ENCODE measurements at regions not wholly inside any gene's neighbourhood (a gene's known extent, or its start where the extent isn't known, plus 50 kb on each side); places are given as distances from the start of the nearest gene placed in this dataset.

- Mint-ChIP-seq H3K9me3 (ENCODE audit: unreplicated experiment) (no peaks in the 10 kb centered on the region), H3K4me3 (ENCODE audit: unreplicated experiment) (no peak overlapping the region), H3K27ac (ENCODE audit: unreplicated experiment) (no peak overlapping the region), H3K27me3 (ENCODE audit: insufficient read depth, unreplicated experiment) (no peaks in the 10 kb centered on the region), H3K4me1 (ENCODE audit: low read depth, unreplicated experiment) (no peaks in the 10 kb centered on the region), H3K36me3 (ENCODE audit: insufficient read depth, unreplicated experiment) (no peaks in the 10 kb centered on the region)
- Histone ChIP-seq H3K27me3 (replicated peaks; ENCODE audit: control insufficient read depth, insufficient read depth, low read length) (no peaks in the 10 kb centered on the region), H3K4me1 (no peaks in the 10 kb centered on the region), H3K9me3 (no peaks in the 10 kb centered on the region), H3K4me3 (ENCODE audit: low read depth, low read length) (no peak overlapping the region), H3K36me3 (ENCODE audit: control insufficient read depth, insufficient read depth, low read length) (no peaks in the 10 kb centered on the region)
- ChIA-PET POLR2A (no interaction called here), CTCF (no interaction called here)
- intact Hi-C loops (cut with micrococcal nuclease; ENCODE audit: unreplicated experiment): no loop called here
- TF ChIP-seq CTCF (IDR thresholded peaks at IDR 0.05; ENCODE audit: insufficient read depth in 1 of 2, low read depth in 1 of 2, low read length in 1 of 2, severe bottlenecking in 1 of 2, unreplicated experiment in 1 of 2): no peak
- DNase-seq: no peak
- BruUV-seq (replicated peaks): no TSS peak
These were observed 274.9 kb upstream of the CADM1 start for GRCh38 chr11:115778928-115779650.

GRCh38 chr11:115776916-115777315, 272.7 kb upstream of the CADM1 start:
- no peaks in the 10 kb centered on the region for H3K9me3 Mint-ChIP-seq (ENCODE audit: unreplicated experiment)
- POLR2A ChIA-PET: no interaction called here
- no peak for DNase-seq
- no peak overlapping the region for H3K27ac Mint-ChIP-seq (ENCODE audit: unreplicated experiment)
- H3K27me3 ChIP-seq (replicated peaks; ENCODE audit: control insufficient read depth, insufficient read depth, low read length): no peaks in the 10 kb centered on the region
- no peaks in the 10 kb centered on the region for H3K4me1 Mint-ChIP-seq (ENCODE audit: low read depth, unreplicated experiment)
- H3K36me3 Mint-ChIP-seq (ENCODE audit: insufficient read depth, unreplicated experiment): no peaks in the 10 kb centered on the region
- no peaks in the 10 kb centered on the region for H3K9me3 ChIP-seq
- no peaks in the 10 kb centered on the region for H3K36me3 ChIP-seq (ENCODE audit: control insufficient read depth, insufficient read depth, low read length)
- intact Hi-C loops (cut with micrococcal nuclease; ENCODE audit: unreplicated experiment): no loop called here
- H3K27me3 Mint-ChIP-seq (ENCODE audit: insufficient read depth, unreplicated experiment): no peaks in the 10 kb centered on the region
- no peak overlapping the region for H3K4me3 ChIP-seq (ENCODE audit: low read depth, low read length)
- H3K4me3 Mint-ChIP-seq (ENCODE audit: unreplicated experiment): no peak overlapping the region
- TF ChIP-seq CTCF (IDR thresholded peaks at IDR 0.05; ENCODE audit: insufficient read depth in 1 of 2, low read depth in 1 of 2, low read length in 1 of 2, severe bottlenecking in 1 of 2, unreplicated experiment in 1 of 2): no peak
- BruUV-seq (replicated peaks): no TSS peak
- CTCF ChIA-PET: no interaction called here
- H3K4me1 ChIP-seq: no peaks in the 10 kb centered on the region

- no peaks in the 10 kb centered on the region for H3K36me3 ChIP-seq (ENCODE audit: control insufficient read depth, insufficient read depth, low read length)
- H3K27ac Mint-ChIP-seq (ENCODE audit: unreplicated experiment): no peak overlapping the region
- H3K36me3 Mint-ChIP-seq (ENCODE audit: insufficient read depth, unreplicated experiment): no peaks in the 10 kb centered on the region
- intact Hi-C loops (cut with micrococcal nuclease; ENCODE audit: unreplicated experiment): no loop called here
- ChIA-PET CTCF (no interaction called here), POLR2A (no interaction called here)
- H3K9me3 Mint-ChIP-seq (ENCODE audit: unreplicated experiment): no peaks in the 10 kb centered on the region
- no peak overlapping the region for H3K4me3 ChIP-seq (ENCODE audit: low read depth, low read length)
- no peaks in the 10 kb centered on the region for H3K4me1 Mint-ChIP-seq (ENCODE audit: low read depth, unreplicated experiment)
- no peak for DNase-seq
- no peaks in the 10 kb centered on the region for H3K9me3 ChIP-seq
- peaks cover 9% of the 10 kb centered on the region for H3K27me3 Mint-ChIP-seq (ENCODE audit: insufficient read depth, unreplicated experiment)
- H3K27me3 ChIP-seq (replicated peaks; ENCODE audit: control insufficient read depth, insufficient read depth, low read length): no peaks in the 10 kb centered on the region
- BruUV-seq (replicated peaks): no TSS peak
- H3K4me3 Mint-ChIP-seq (ENCODE audit: unreplicated experiment): no peak overlapping the region
- no peak for TF ChIP-seq CTCF (IDR thresholded peaks at IDR 0.05; ENCODE audit: insufficient read depth in 1 of 2, low read depth in 1 of 2, low read length in 1 of 2, severe bottlenecking in 1 of 2, unreplicated experiment in 1 of 2)
- no peaks in the 10 kb centered on the region for H3K4me1 ChIP-seq
These were observed 271.6 kb upstream of the CADM1 start for GRCh38 chr11:115775846-115776245.

Measured in Caco-2 (cell line).